Glomerular visceral epithelial cell (primary cell): ENCODE measurements at regions not wholly inside any gene's neighbourhood (a gene's known extent, or its start where the extent isn't known, plus 50 kb on each side); places are given as distances from the start of the nearest gene placed in this dataset.
"Not testable (repeated sequence)": the region's sequence is repeated elsewhere in the genome, so short reads cannot be mapped to it uniquely, and the experiment has no call there.

Experiments used
- DNase-seq: peaks from one replicate; pipeline ENCODE4 v3.0.0-alpha.2; 2016; ENCODE audit errors: extremely low spot score

DNA sequence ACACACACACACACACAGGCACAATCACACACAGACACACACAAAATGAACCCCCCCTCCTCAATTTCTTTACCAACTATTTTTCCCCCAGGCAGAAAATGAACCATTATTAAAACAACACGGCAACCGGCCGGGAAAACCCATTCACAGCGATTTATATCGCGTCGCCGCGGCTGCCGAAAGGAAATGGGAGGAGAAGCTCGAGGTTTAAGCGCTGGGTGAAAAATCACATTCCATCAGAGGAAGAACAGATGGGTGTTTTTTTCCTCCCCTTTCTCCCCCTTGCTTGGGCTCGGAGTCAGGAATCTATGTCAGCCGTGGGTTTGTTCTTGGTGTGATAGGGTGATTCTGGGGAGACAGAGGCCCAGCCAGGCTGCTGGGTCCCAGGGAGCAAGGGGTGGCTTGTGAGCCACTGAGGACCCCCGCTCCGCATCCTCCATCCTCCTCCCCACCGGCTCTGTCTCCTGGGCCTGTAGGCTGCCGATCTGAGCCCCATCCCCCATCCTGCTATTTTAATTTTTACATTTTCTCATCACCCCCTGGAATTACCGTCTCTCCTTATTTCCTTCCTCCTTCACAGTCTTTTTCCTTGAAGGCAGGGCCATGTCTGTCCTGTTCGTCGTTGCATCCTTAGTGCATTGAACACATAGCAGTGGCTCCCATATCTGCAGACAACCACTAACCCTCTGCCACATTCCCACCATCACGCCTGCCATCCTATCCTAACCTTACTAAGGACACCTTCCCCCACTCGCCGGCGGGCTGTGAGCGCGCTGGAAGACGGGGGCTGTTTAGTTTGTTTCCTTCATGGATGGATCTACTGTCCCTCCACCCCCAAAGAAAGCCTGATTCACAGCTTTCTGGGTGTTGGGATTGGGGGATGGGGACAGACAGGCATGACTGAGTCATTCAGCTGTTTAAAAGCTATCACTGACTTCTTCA, 137.7 kb downstream of the CRLF3 start:
- DNase-seq: not testable (repeated sequence)

DNA sequence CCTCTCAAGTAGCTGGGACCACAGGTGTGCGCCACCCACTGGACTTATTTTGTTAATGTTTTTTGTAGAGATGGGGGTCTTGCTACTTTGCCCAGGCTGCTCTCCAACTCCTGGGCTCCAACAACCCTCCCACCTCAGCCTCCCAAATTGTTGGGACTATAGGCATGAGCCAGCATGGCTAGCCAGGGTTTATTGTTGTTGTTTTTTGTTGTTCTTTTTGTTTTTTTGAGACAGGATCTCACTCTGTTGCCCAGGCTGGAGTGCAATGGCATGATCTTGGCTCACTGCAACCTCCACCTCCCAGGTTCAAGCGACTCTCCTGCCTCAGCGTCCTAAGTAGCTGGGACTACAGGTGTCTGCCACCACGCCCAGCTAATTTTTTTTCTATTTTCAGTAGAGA, 142.2 kb downstream of the CRLF3 start:
- not testable (repeated sequence) for DNase-seq

DNA sequence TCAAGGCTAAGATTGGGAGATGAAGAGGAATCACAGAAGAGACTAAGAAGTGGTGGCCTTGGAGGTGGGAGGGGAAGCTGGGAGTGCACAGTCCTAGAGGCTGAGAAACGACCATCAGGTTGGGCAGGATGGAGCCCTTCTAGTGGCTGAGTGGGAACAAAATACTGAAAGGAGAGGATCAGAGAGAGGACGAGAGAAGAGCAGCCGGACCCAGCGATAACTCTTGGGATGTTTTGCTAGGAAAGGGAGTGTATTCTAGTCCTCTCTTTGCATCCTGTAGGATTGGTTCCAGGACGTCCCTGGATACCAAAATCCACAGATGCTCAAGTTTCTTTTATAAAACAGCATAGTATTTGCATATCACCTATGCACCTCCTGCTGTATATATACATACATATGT, 143.8 kb downstream of the CRLF3 start:
- not testable (repeated sequence) for DNase-seq

DNA sequence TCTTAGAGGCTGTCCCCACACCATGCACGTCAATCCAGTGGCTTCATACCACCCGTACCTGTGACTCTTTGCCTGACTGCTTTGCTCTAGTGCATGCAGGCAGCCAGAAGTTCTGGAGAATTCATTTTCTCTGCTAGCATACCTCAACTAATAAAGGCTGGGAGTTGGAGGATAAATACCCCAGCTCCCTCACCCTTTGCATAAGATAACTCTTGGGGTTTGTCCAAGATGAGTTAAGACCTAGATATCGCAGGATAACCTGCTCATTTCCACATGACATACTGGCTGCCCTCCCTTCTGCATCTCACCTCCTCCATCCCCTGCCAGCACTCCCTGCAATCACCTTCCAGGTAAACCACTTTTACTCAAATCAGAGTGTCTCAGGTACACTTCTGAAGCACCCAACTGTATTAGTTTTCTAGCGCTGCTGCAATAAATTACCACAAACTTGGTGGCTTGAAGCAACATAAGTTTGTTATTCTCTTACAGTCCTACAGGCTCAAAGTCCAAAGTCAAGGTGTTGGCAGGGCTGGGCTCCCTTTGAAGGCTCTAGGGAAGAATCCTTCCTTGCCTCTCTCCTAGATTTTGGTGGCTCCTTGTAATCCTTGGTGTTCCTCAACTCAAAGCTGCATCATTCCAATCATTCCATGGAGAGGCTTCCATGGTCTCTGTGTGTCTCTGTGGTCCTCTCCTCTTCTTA, 146.8 kb downstream of the CRLF3 start:
- no peak for DNase-seq

DNA sequence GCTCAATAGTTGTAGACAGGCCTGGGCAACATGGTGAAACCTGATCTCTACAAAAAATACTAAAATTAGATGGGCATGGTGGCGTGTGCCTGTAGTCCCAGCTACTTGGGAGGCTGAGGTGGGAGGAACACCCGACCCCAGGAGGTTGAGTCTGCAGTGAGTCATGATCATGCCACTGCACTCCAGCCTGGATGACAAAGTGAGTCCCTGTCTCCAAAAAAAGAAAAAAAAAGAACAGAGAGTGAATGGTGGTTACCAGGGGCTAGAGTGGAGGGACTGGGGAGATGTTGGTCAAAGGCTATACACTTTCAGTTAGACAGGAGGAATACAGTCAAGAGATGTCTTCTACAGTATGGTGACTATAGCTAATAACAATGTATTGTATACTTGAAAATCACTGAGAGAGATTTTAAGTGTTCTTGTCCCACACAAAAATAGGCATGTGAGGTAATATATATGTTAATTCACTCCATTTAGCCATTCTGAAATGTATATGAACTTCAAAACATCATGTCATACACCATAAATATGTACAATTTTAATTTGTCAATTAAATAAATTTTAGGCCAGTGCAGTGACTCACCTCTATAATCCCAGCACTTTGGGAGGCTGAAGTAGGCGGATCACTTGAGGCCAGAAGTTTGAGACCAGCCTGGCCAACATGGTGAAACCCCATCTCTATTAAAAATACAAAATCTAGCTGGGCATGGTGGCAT, 148.6 kb downstream of the CRLF3 start:
- not testable (repeated sequence) for DNase-seq

DNA sequence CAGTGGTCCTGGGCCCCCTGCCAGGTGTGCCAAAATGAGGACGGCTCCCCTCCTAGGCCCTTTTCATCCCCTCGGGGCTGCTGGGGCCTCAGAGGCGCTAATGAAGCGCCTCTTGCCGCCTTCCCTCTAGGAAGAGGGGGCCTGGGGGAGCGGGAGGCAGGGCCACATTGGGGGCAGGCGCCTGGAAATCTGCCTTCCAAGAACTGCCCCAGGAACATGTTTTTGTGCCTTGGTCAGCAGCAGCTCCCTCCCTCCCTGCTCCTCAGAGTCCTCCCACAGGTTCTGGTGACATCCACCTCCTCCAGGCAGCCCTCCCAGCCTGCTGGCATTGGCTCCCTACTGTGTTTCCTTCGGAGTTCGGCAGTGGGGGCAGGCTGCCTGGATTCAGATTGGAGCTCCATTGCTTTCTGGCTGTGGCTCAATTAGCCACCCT, 155.3 kb downstream of the CRLF3 start:
- DNase-seq: not testable (repeated sequence)

DNA sequence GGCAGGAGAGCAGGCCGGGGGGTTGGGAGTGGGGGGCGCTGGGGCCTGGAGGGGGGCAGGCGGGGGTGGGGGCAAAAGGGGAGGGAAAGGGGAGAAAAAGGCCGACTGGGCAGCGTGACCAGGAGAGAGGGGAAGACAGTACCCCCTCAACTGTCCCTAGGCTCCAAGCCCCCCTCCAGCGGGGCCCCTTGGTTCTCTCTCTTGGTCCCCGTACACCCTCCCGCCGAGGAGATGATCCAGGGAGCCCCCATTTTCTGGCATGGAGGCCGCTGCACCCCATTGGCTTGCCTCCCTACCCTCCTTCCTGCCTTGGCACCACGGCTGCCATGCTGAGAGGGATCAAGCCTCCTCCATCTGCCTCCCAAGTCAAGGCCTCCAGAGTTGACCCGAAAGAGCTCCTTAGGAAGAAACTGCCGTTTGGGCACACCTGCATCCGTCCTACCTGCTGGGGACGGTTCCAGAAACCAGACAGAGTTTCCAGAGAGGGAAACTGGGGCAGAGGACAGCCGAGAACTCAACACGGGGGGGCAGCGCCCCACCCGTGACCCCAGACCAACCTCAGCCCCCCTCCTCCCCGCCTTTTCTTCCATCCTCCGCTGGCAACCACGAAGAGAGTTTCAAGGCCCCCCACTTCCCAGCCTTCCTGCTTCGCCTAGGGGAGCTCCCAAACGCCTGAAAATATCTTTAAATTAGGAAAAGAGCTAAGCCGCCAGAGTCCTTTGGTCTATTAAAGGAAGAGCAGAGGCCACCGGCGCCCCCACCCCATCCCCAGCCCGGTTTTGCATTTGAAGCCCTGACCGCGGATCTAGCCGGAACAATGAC, 155.9 kb downstream of the CRLF3 start:
- DNase-seq: not testable (repeated sequence)

DNA sequence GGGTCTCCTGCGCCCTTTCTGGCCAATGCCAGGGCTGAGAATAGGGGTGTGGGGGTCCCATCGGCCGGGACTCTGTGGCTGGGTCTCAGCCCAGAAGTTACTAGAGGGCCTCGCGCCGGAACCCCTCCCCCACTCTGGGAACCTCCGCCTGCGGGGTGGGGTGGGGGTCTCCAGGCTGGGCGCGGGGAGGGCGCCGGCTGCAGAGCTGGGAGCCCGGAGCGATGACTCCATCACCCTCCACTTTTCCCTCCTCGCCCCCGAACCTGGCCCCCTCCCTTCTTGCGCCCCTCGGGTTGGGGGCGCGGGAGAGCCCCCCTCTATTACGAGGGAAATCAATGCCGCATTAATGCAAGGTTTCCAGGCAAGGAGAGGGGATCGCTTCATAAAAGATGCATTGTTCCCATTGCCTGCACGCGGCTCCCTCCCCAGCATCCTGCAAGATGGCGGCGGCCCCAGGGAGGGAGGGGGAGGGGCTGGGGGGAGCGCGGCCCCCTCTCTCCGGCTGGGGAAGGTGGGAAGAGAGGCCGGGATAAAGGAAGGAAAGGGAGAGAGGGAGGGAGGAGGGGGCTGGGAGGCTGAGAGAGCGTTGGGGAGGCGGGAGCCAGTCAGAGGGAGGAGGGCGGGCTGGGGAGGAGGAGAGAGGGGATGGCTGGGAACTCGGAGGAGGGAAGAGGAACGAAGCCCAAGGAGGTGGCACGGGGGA, 156.7 kb downstream of the CRLF3 start:
- not testable (repeated sequence) for DNase-seq

DNA sequence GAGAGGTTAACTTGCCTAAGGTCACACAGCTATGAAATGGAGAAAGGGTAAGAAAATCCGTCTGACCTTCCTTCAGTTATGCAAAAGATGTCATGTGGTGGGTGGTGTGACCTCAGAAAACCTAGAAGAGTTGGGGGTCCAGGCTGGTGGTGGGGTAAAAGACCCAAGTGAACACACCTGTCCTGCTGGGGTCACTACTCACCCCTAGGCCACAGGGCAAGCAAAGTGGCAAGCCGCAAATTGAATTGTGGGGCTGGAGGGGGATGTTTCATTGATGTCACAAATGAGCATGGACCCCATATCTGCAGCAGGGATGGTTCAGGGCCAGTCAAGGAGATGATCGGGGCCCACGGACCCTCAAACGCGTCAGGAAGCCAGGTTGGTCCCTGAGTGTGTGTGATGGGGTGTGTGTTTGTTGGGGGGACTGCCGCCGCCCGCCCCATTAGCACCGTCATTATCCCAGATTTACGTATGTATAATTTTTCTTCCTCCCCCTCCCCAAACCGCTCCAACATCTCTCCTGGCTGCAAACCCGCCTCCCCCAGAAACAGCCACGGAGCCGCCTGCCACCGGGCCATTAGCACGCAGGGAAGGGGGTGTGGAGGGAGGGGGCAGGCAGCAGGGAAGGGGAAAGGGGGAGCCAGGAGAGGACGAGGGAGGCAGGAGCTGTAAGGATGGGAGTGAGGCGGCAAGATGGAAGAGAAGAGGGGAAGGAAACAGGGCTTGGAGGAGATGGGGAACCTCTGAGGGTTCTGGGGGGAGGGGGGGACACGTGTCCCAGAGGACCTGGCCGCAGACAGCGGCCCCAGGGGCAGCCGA, 157.4 kb downstream of the CRLF3 start:
- not testable (repeated sequence) for DNase-seq

DNA sequence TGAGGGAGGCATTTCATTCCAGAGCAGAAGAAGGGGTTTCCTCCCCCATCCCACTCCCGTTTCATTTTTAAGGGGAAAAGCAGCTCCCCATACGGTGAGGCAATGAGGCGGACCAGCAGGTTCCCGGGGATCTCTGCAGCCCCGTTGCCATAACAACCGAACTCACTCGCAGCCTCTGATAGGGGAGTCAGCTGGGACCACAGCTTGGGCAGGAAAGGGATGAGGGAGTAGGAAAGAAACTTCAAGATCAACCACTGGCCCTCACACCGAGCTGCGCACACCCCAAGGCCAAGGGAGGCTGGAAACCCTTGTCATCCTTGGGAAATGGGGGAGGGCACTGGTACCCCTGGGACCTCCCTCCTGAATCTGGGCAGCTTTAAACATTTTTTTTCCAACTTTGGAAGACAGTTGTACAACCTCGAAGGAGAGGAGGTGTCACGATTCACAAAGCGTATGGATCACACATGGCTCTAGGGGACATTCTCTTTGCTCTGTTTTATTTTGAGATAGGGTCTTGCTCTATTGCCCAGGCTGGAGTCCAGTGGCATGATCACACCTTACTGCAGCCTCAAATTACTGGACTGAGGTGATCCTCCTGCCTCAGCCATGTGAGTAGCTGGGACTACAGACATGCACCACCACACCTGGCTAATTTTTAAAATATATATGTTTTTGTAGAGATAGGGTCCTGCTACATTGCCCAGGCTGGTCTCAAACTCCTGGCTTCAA, 160.6 kb downstream of the CRLF3 start:
- DNase-seq: not testable (repeated sequence)

DNA sequence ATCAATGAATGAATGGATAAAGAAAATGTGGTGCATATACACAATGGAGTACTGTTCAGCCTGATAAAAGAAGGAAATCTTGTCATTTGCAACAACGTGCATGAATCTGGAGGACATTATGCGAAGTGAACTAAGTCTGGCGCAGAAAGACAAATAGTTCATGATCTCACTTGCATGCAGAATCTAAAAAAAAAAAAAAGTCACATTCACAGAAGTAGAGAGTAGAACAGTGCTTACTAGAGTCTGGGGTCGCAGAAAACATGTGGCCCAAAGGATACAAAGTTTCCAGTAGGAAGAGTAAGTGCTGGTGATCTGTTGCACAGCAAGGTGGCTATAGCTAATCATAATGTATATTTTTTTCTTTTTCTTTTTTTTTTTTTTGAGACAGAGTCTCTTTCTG, 167.3 kb downstream of the CRLF3 start:
- DNase-seq: not testable (repeated sequence)

DNA sequence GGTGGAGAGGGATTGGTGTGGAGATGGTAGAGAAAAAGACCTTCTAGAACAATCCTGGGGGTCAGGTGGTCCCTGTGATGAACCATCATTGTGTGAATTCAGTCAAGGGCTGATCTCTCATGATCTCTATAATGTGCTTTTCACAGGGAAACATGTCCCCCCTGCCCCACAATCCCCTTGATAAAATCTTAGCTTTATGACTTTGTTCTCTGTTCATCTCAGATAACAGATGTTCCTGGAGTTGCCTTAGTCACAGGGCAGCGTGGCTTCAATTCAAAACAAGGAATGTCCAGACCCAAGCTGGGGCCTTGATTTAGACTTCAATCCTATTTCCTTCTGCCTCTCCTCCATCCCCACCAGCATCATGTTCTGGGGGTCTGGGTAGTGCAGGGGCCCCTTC, 171.5 kb downstream of the CRLF3 start:
- not testable (repeated sequence) for DNase-seq

DNA sequence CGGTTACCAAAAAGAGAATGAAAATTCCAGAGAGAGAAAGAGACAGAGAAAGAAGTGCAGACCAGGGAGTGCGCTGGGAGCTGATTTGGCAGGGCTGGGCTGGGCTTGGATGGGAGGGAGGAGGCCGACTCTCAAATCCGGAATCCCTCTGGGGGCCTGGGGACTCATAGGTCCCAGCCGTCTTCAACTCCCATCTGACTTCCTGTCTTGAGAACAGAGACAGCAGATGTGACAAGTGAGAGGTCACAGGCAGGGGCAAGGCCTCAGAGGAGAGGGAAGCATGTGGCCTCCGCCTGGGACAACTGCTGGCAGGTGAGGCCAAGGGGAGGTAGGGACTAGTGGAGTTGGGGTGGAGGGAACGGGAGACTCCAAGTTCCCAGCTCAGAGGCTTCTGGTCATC, 172.9 kb downstream of the GOSR1 start:
- DNase-seq: not testable (repeated sequence)

DNA sequence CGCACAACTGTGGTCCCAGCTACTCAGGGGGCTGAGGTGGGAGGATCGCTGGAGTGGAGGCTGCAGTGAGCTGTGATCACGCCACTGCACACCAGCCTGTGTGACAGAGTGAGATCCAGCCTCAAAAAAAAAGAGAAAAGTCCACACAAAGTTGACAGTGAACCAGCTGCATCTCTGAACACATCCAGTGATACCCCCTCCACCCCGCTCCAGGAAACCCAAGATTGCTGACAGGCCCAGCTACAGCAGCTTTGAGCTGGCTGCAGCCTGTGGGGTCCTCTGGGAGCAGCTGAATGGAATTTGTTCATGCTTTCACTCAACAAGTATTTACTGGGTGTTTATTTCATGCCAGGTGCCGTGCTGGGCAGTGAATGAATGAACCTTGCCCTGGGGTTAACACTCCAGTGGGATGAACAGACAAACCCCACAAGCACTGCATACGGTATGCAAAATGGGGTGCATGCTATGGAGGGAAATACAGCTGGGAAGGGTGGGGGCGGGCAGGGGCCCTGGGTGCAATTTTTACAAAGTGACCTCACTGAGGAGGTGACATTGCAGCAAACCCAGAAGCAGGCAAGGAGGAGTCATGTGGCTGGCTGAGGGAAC, 170.9 kb downstream of the GOSR1 start:
- DNase-seq: not testable (repeated sequence)

DNA sequence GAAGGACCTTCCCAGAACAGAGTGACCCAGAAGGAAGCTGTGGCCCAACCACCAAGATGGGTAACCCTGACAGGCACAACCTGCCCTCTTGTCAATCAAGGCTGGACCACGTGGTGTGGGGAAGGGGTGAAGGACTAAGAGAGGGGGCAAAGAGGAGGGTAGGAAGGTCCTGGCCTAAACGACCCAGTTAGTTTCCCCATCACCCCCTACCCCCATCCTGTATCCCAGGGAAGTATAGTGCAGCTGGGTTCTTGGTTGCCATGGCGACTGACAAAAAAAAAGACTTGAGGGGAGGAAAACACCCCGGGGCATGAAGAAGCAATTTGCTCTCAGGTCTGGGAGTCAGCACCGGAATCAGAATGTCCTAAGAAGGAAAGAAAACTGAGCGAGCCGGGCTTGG, 168.7 kb downstream of the GOSR1 start:
- not testable (repeated sequence) for DNase-seq

DNA sequence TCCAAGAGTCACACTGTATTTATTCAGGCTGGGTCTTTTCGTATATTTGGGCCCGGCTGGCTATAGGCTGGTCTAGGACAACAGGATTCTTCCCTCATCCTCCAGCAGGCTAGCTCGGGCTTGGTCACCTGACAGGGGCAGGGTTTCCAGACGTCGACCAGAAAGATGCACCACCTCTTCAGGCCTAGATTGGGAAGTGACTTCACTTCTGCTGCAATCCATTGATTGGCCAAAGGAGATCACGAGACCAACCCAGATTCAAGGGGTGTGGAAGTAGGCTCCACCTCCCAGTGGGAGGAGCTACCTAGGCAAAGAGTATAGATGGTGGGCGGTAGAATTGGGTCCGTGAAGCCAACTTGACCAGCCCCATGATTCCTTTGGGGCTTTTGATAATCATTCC, 167.5 kb downstream of the GOSR1 start:
- DNase-seq: not testable (repeated sequence)

DNA sequence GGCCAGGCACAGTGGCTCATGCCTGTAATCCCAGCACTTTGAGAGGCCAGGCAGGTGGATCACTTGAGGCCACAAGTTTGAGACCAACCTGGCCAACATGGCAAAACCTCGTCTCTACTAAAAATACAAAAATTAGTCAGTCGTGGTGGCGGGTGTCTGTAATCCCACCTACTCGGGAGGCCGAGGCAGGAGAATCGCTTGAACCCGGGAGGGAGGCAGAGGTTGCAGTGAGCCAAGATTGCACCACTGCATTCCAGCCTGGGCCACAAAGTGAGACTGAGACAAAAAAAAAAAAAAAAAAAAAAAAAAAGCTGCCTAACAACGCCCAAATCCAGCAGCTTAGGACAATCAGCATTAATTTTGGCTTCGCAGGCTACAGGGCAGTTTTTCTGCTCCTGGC, 167.1 kb downstream of the GOSR1 start:
- DNase-seq: not testable (repeated sequence)

DNA sequence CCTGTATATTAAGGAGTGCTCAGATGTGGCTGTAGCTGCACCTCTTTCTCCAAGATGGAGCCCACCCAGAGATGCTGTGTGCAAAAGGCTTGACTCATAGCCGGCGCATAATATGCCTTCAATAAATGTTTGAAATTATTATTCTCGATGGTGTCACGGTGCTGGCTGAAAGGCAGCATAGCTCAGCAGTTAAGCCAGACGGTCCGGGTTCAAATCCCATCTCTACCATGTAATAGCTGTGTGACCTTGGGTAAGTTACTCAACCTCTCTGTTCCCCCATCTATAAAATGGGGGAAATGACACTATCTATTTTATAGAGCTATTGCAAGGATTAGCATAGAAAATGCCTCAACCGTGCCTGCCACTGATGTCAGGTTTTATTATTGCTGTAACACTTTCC, 164.2 kb downstream of the GOSR1 start:
- DNase-seq: not testable (repeated sequence)

DNA sequence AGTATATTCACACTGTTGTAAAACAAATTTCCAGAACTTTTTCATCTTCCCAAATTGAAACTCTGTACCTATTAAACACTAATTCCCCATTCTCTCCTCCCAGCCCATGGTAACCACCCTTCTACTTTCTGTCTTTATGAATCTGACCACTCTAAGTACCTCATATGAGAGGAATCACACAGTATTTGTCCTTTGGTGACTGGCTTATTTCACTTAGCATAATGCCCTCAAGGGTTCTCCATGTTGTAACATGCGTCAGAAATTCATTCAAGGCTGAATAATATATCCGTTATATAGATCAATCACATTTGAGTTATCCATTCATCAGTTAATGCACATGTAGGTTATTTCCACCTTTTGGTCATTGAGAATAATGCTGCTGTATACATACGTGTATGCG, 162.2 kb downstream of the GOSR1 start:
- not testable (repeated sequence) for DNase-seq
